ENCODE measurements at regions not wholly inside any gene's neighbourhood (a gene's known extent, or its start where the extent isn't known, plus 50 kb on each side); places are given as distances from the start of the nearest gene placed in this dataset.

GRCh38 chr2:6233993-6234392, 541.8 kb downstream of the SOX11 start:
- TF ChIP-seq CTCF (IDR thresholded peaks at IDR 0.05), result no peak
- TF ChIP-seq EZH2 (IDR thresholded peaks at IDR 0.05; ENCODE audit: borderline replicate concordance, insufficient read depth, low read depth, low read length, poor library complexity, severe bottlenecking), result no peak

Data from B cell (primary cell).